Breast epithelium (tissue), 3 donors: ENCODE measurements at regions not wholly inside any gene's neighbourhood (a gene's known extent, or its start where the extent isn't known, plus 50 kb on each side); places are given as distances from the start of the nearest gene placed in this dataset.

Experiments
- CTCF ChIP-seq, 3 donors: fragments of 450-650 bp; IDR thresholded peaks; one replicate each; pipeline ENCODE4 v1.5.1; 2016 to 2017; ENCODE audit warnings: antibody characterized with exemption in 3 of 3, mild to moderate bottlenecking in 3 of 3, moderate library complexity in 3 of 3
- POLR2A ChIP-seq: fragments of 450-650 bp; IDR thresholded peaks from one replicate; pipeline ENCODE4 v1.6.1; 2016; ENCODE audit warnings: antibody characterized with exemption, mild to moderate bottlenecking, moderate library complexity
- POLR2AphosphoS5 ChIP-seq, 3 donors: sonication (generic); formaldehyde crosslinking; IDR thresholded peaks; one replicate each; pipeline ENCODE4 v1.6.1; 2017; ENCODE audit warnings: antibody characterized with exemption in 3 of 3

GRCh38 chr6:164838068-164838615, 471.3 kb downstream of the C6orf118 start:
- TF ChIP-seq CTCF (IDR thresholded peaks at IDR 0.05) (no peak), POLR2A (no peak), POLR2AphosphoS5 (IDR thresholded peaks at IDR 0.05) (no peak)
